K562 (cell line): ENCODE measurements at regions not wholly inside any gene's neighbourhood (a gene's known extent, or its start where the extent isn't known, plus 50 kb on each side); places are given as distances from the start of the nearest gene placed in this dataset.

ENCODE experiments used
- TF ChIP-seq, protein P1 (sequence below): fragments of 450-650 bp; IDR thresholded peaks from 2 replicates; pipeline ENCODE4 v1.6.1; 2016; ENCODE audit warnings: mild to moderate bottlenecking, moderate library complexity

DNA sequence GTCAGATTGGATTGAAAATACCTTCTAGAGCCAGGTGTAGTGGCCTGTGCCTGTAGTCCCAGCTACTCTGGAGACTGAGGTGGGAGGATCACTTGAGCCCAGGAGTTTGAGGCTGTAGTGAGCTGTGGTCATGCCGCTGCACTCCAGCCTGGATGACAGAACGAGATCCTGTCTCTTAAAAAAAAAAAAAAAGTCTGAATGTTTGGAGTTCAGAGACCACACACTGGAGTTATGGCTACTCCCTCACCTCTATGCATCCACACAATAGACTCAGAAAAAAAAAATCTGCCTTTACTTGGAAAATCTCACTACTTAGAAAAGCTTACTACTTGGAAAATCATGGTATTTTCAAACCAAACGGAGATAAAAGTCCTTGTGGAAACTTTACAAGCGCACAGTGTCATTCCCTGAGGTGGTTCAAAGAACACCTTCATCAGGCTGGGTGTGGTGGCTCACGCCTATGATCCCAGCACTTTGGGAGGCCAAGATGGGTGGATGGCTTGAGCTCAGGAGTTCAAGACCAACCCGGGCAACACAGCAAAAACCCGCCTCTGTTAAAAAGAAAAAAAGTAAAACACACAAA lies 63.9 kb upstream of the PICALM start (continued):
- TF ChIP-seq, protein P1, sequence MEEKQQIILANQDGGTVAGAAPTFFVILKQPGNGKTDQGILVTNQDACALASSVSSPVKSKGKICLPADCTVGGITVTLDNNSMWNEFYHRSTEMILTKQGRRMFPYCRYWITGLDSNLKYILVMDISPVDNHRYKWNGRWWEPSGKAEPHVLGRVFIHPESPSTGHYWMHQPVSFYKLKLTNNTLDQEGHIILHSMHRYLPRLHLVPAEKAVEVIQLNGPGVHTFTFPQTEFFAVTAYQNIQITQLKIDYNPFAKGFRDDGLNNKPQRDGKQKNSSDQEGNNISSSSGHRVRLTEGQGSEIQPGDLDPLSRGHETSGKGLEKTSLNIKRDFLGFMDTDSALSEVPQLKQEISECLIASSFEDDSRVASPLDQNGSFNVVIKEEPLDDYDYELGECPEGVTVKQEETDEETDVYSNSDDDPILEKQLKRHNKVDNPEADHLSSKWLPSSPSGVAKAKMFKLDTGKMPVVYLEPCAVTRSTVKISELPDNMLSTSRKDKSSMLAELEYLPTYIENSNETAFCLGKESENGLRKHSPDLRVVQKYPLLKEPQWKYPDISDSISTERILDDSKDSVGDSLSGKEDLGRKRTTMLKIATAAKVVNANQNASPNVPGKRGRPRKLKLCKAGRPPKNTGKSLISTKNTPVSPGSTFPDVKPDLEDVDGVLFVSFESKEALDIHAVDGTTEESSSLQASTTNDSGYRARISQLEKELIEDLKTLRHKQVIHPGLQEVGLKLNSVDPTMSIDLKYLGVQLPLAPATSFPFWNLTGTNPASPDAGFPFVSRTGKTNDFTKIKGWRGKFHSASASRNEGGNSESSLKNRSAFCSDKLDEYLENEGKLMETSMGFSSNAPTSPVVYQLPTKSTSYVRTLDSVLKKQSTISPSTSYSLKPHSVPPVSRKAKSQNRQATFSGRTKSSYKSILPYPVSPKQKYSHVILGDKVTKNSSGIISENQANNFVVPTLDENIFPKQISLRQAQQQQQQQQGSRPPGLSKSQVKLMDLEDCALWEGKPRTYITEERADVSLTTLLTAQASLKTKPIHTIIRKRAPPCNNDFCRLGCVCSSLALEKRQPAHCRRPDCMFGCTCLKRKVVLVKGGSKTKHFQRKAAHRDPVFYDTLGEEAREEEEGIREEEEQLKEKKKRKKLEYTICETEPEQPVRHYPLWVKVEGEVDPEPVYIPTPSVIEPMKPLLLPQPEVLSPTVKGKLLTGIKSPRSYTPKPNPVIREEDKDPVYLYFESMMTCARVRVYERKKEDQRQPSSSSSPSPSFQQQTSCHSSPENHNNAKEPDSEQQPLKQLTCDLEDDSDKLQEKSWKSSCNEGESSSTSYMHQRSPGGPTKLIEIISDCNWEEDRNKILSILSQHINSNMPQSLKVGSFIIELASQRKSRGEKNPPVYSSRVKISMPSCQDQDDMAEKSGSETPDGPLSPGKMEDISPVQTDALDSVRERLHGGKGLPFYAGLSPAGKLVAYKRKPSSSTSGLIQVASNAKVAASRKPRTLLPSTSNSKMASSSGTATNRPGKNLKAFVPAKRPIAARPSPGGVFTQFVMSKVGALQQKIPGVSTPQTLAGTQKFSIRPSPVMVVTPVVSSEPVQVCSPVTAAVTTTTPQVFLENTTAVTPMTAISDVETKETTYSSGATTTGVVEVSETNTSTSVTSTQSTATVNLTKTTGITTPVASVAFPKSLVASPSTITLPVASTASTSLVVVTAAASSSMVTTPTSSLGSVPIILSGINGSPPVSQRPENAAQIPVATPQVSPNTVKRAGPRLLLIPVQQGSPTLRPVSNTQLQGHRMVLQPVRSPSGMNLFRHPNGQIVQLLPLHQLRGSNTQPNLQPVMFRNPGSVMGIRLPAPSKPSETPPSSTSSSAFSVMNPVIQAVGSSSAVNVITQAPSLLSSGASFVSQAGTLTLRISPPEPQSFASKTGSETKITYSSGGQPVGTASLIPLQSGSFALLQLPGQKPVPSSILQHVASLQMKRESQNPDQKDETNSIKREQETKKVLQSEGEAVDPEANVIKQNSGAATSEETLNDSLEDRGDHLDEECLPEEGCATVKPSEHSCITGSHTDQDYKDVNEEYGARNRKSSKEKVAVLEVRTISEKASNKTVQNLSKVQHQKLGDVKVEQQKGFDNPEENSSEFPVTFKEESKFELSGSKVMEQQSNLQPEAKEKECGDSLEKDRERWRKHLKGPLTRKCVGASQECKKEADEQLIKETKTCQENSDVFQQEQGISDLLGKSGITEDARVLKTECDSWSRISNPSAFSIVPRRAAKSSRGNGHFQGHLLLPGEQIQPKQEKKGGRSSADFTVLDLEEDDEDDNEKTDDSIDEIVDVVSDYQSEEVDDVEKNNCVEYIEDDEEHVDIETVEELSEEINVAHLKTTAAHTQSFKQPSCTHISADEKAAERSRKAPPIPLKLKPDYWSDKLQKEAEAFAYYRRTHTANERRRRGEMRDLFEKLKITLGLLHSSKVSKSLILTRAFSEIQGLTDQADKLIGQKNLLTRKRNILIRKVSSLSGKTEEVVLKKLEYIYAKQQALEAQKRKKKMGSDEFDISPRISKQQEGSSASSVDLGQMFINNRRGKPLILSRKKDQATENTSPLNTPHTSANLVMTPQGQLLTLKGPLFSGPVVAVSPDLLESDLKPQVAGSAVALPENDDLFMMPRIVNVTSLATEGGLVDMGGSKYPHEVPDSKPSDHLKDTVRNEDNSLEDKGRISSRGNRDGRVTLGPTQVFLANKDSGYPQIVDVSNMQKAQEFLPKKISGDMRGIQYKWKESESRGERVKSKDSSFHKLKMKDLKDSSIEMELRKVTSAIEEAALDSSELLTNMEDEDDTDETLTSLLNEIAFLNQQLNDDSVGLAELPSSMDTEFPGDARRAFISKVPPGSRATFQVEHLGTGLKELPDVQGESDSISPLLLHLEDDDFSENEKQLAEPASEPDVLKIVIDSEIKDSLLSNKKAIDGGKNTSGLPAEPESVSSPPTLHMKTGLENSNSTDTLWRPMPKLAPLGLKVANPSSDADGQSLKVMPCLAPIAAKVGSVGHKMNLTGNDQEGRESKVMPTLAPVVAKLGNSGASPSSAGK = no peak
